Eye (tissue), 1 donor: ENCODE measurements at regions not wholly inside any gene's neighbourhood (a gene's known extent, or its start where the extent isn't known, plus 50 kb on each side); places are given as distances from the start of the nearest gene placed in this dataset.
"Not testable (repeated sequence)": the region's sequence is repeated elsewhere in the genome, so short reads cannot be mapped to it uniquely, and the experiment has no call there.

Experiments used
- DNase-seq: peaks from one replicate; pipeline ENCODE4 v3.0.0-alpha.2; 2015

GRCh38 chrX:87961471-87961870, 443.9 kb downstream of the KLHL4 start:
- DNase-seq = no peak

GRCh38 chrX:87968118-87968517, 450.5 kb downstream of the KLHL4 start:
- no peak for DNase-seq

GRCh38 chrX:87972121-87972520, 454.5 kb downstream of the KLHL4 start:
- DNase-seq = not testable (repeated sequence)

GRCh38 chrX:87975365-87975764, 457.8 kb downstream of the KLHL4 start:
- DNase-seq = no peak

- DNase-seq = not testable (repeated sequence)
These were observed 490.3 kb downstream of the KLHL4 start for GRCh38 chrX:88007873-88008272.

- DNase-seq = no peak
These were observed 506.4 kb downstream of the KLHL4 start for GRCh38 chrX:88024022-88024421.

- DNase-seq = no peak
These were observed 554.9 kb downstream of the KLHL4 start for GRCh38 chrX:88072339-88073030.

GRCh38 chrX:88101968-88102367, 584.4 kb downstream of the KLHL4 start:
- DNase-seq = no peak

GRCh38 chrX:88135735-88136134, 611.3 kb upstream of the CPXCR1 start:
- DNase-seq = peak; percentile 4

- no peak for DNase-seq
These were observed 610.7 kb upstream of the CPXCR1 start for GRCh38 chrX:88136328-88136727.

- no peak for DNase-seq
These were observed 600.4 kb upstream of the CPXCR1 start for GRCh38 chrX:88146577-88146976.

GRCh38 chrX:88170553-88170952, 576.5 kb upstream of the CPXCR1 start:
- no peak for DNase-seq

- not testable (repeated sequence) for DNase-seq
These were observed 573.0 kb upstream of the CPXCR1 start for GRCh38 chrX:88173932-88174440.

GRCh38 chrX:88202149-88202548, 544.9 kb upstream of the CPXCR1 start:
- no peak for DNase-seq

- peak; percentile 23 for DNase-seq
These were observed 503.0 kb upstream of the CPXCR1 start for GRCh38 chrX:88244066-88244465.

GRCh38 chrX:88284844-88285243, 462.2 kb upstream of the CPXCR1 start:
- DNase-seq = no peak

GRCh38 chrX:88313972-88314371, 433.1 kb upstream of the CPXCR1 start:
- DNase-seq = not testable (repeated sequence)

GRCh38 chrX:88325634-88326033, 421.4 kb upstream of the CPXCR1 start:
- no peak for DNase-seq

- no peak for DNase-seq
These were observed 391.8 kb upstream of the CPXCR1 start for GRCh38 chrX:88355252-88355651.

GRCh38 chrX:88366314-88366713, 380.7 kb upstream of the CPXCR1 start:
- DNase-seq = no peak

GRCh38 chrX:88378406-88378805, 368.6 kb upstream of the CPXCR1 start:
- DNase-seq = no peak

- no peak for DNase-seq
These were observed 349.5 kb upstream of the CPXCR1 start for GRCh38 chrX:88397551-88397950.

GRCh38 chrX:88416002-88416401, 331.0 kb upstream of the CPXCR1 start:
- no peak for DNase-seq

- DNase-seq = no peak
These were observed 330.1 kb upstream of the CPXCR1 start for GRCh38 chrX:88416965-88417364.

GRCh38 chrX:88424071-88424470, 323.0 kb upstream of the CPXCR1 start:
- no peak for DNase-seq
